BJ (cell line): ENCODE measurements at regions not wholly inside any gene's neighbourhood (a gene's known extent, or its start where the extent isn't known, plus 50 kb on each side); places are given as distances from the start of the nearest gene placed in this dataset.

Experiments used
- CTCF ChIA-PET: fragments of 350-600 bp; formaldehyde crosslinking; extraction: SDS; loops from one replicate; lab custom pipeline; 2021; ENCODE audit warnings: antibody characterized with exemption, inconsistent platforms; lab: Yijun Ruan, JAX
- POLR2A ChIA-PET: fragments of 300-600 bp; sonication (Branson Sonifier 250); formaldehyde crosslinking; extraction: SDS; loops from one replicate; lab custom pipeline; 2021; ENCODE audit warnings: antibody characterized with exemption; lab: Charles Lee
- DNase-seq: peaks from one replicate; pipeline ENCODE4 v3.0.0-alpha.2; 2011; ENCODE audit warnings: low read depth
- H3K27me3 ChIP-seq: 2 replicates; pipeline ENCODE4 v1.6.0; 2011; ENCODE audit warnings: low read length; ENCODE audit not compliant: control insufficient read depth, insufficient read depth
- H3K36me3 ChIP-seq: 2 replicates; pipeline ENCODE4 v1.5.1; 2011; ENCODE audit warnings: low read length; ENCODE audit not compliant: control insufficient read depth, insufficient read depth
- H3K4me3 ChIP-seq: 2 replicates; pipeline ENCODE4 v1.5.1; 2011; ENCODE audit warnings: low read depth, mild to moderate bottlenecking, control low read depth, low read length
- TF ChIP-seq, protein P1 (sequence below): IDR thresholded peaks from 2 replicates; pipeline ENCODE4 v1.5.1; 2011; ENCODE audit warnings: low read depth, mild to moderate bottlenecking, control low read depth, inconsistent platforms, low read length, moderate library complexity; ENCODE audit not compliant: insufficient read depth

GRCh38 chr6:44056392-44057237 lies 70.6 kb downstream of the MRPL14 start:
- ChIA-PET CTCF (interaction anchor here (0.6 to 2.8 kb wide), 6 partner anchors 18 to 390 kb away, joined by 3 to 13 read pairs (median 4); partner anchors contain the start of gene VEGFA), POLR2A (no interaction called here)
- no peak for DNase-seq
- Histone ChIP-seq H3K27me3 (no peaks in the 10 kb centered on the region), H3K36me3 (no peaks in the 10 kb centered on the region), H3K4me3 (no peak overlapping the region)
- TF ChIP-seq, protein P1, sequence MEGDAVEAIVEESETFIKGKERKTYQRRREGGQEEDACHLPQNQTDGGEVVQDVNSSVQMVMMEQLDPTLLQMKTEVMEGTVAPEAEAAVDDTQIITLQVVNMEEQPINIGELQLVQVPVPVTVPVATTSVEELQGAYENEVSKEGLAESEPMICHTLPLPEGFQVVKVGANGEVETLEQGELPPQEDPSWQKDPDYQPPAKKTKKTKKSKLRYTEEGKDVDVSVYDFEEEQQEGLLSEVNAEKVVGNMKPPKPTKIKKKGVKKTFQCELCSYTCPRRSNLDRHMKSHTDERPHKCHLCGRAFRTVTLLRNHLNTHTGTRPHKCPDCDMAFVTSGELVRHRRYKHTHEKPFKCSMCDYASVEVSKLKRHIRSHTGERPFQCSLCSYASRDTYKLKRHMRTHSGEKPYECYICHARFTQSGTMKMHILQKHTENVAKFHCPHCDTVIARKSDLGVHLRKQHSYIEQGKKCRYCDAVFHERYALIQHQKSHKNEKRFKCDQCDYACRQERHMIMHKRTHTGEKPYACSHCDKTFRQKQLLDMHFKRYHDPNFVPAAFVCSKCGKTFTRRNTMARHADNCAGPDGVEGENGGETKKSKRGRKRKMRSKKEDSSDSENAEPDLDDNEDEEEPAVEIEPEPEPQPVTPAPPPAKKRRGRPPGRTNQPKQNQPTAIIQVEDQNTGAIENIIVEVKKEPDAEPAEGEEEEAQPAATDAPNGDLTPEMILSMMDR: no peak

DNA sequence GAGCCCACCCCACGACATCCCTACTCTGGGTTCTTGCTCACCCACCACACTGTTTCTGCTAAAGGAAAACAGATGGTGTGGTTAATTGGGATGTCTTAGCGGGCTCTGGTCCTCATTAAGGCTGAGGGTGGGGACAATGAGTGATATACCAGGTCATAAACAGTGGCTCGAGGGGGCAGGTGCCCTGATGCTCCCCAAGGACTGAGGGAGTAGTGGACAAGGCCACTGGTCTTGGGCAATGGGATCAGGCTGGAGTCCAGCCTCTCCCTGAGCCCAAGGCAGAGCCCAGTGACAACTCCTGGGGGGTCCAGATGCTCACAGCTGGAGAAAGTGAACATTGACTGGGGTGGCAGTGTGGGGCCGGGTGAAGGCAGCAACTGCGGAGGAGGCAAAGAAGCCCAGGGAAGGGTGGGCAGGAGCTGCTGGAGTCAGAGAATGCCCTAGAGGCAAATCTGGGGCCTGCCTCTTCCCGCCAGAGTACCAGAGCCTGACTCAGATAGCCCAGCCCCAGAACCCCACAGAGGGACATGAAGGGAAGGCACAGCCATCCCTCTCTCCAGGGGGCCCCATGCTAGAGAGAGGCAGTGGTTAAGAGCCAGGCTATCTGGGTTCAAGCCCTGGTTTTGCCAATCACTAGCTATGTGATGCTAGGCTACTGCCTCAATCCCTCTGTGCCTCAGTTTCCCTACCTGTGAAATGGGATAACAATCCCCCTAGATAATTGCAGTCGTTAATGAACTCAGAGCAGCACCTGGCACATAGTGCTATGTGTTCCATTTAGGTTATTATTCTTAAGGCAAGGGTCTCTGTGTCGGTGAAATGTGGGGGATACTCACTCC lies 72.3 kb downstream of the MRPL14 start:
- no peaks in the 10 kb centered on the region for H3K27me3 ChIP-seq
- DNase-seq: peak; percentile 76
- H3K36me3 ChIP-seq: no peaks in the 10 kb centered on the region
- TF ChIP-seq, protein P1: 0 out of 2 replicates have a peak, but pooled peaks have one; percentile 15
- H3K4me3 ChIP-seq: no peak overlapping the region
- POLR2A ChIA-PET: interaction anchor here (0.6 kb wide), 1 partner anchor 283 kb away, joined by 3 read pairs; no protein-coding TSS in a partner anchor
- CTCF ChIA-PET: interaction anchor here (1.6 to 2.2 kb wide), 3 partner anchors 24 to 286 kb away, joined by 4 to 11 read pairs (median 5); no protein-coding TSS in a partner anchor

GRCh38 chr6:44053760-44054556 lies 73.3 kb downstream of the MRPL14 start:
- ChIA-PET POLR2A (interaction anchor here (0.6 kb wide), 1 partner anchor 300 kb away, joined by 8 read pairs; no protein-coding TSS in a partner anchor), CTCF (interaction anchor here (1.2 to 2.2 kb wide), 3 partner anchors 25 to 285 kb away, joined by 3 to 11 read pairs (median 5); no protein-coding TSS in a partner anchor)
- Histone ChIP-seq H3K27me3 (no peaks in the 10 kb centered on the region), H3K36me3 (no peaks in the 10 kb centered on the region), H3K4me3 (no peak overlapping the region)
- TF ChIP-seq, protein P1: no peak
- DNase-seq: peak; percentile 74

GRCh38 chr6:44053106-44053756 lies 74.0 kb downstream of the MRPL14 start:
- Histone ChIP-seq H3K4me3 (no peak overlapping the region), H3K36me3 (no peaks in the 10 kb centered on the region), H3K27me3 (no peaks in the 10 kb centered on the region)
- DNase-seq: no peak
- CTCF ChIA-PET: interaction anchor here (1.1 to 2.2 kb wide), 7 partner anchors 8 to 284 kb away, joined by 3 to 11 read pairs (median 5); partner anchors contain the start of gene VEGFA
- POLR2A ChIA-PET: no interaction called here
- TF ChIP-seq, protein P1: no peak
